Fibroblast of lung (primary cell): ENCODE measurements at regions not wholly inside any gene's neighbourhood (a gene's known extent, or its start where the extent isn't known, plus 50 kb on each side); places are given as distances from the start of the nearest gene placed in this dataset.

Source experiments
- DNase-seq, 2 donors: peaks; one replicate each; pipeline versions ENCODE4 v3.0.0 to v3.0.0-alpha.2; 2010; ENCODE audit warnings: low read depth in 2 of 2
- H2AFZ ChIP-seq: 2 replicates; pipeline ENCODE4 v1.5.1; 2012; ENCODE audit warnings: low read length, control low read depth, inconsistent platforms
- H3K27ac ChIP-seq: 2 replicates; pipeline ENCODE4 v1.5.1; 2011; ENCODE audit warnings: low read length, control low read depth; ENCODE audit not compliant: insufficient read depth
- H3K27me3 ChIP-seq: 2 replicates; pipeline ENCODE4 v1.5.1; 2011; ENCODE audit warnings: mild to moderate bottlenecking, low read length; ENCODE audit not compliant: control insufficient read depth, insufficient read depth
- H3K36me3 ChIP-seq: 2 replicates; pipeline ENCODE4 v1.5.1; 2011; ENCODE audit warnings: low read length; ENCODE audit not compliant: control insufficient read depth, insufficient read depth
- H3K4me1 ChIP-seq: 2 replicates; pipeline ENCODE4 v1.5.1; 2011; ENCODE audit warnings: low read length; ENCODE audit not compliant: control insufficient read depth, insufficient read depth; ENCODE audit errors: extremely low read depth
- H3K4me2 ChIP-seq: 2 replicates; pipeline ENCODE4 v1.5.1; 2011; ENCODE audit warnings: low read length, control low read depth; ENCODE audit not compliant: insufficient read depth; ENCODE audit errors: extremely low read depth
- H3K4me3 ChIP-seq, 4 experiments: fragments of 200-600 bp in 1 of 4; sonication (generic) in 1 of 4; replicated peaks in 1 of 4; 2 replicates each; pipeline ENCODE4 v1.5.1; 2011 to 2016; ENCODE audit warnings: low read length in 4 of 4, low read depth in 3 of 4, mild to moderate bottlenecking in 3 of 4, control low read depth in 2 of 4, inconsistent platforms in 1 of 4, mixed read lengths in 1 of 4; ENCODE audit not compliant: insufficient read depth in 1 of 4; ENCODE audit errors: control extremely low read depth in 1 of 4
- H3K79me2 ChIP-seq: 2 replicates; pipeline ENCODE4 v1.5.1; 2012; ENCODE audit warnings: mild to moderate bottlenecking, low read length, inconsistent platforms; ENCODE audit not compliant: control insufficient read depth, insufficient read depth
- H3K9ac ChIP-seq: 2 replicates; pipeline ENCODE4 v1.5.1; 2011; ENCODE audit warnings: mild to moderate bottlenecking, low read length, control low read depth; ENCODE audit not compliant: insufficient read depth
- H3K9me3 ChIP-seq: 2 replicates; pipeline ENCODE4 v1.5.1; 2012; ENCODE audit warnings: low read depth, low read length; ENCODE audit not compliant: control insufficient read depth, insufficient read depth
- H4K20me1 ChIP-seq: 2 replicates; pipeline ENCODE4 v1.5.1; 2011; ENCODE audit warnings: low read length; ENCODE audit not compliant: control insufficient read depth, insufficient read depth; ENCODE audit errors: extremely low read depth
- CTCF ChIP-seq, 2 donors: IDR thresholded peaks in 1 of 2; conservative IDR thresholded peaks in 1 of 2; 1 replicate in 1 of 2; 2 replicates in 1 of 2; pipeline ENCODE4 v1.5.1; 2011 to 2012; ENCODE audit warnings: low read length in 2 of 2, control low read depth in 1 of 2, inconsistent platforms in 1 of 2, low read depth in 1 of 2, mild to moderate bottlenecking in 1 of 2
- EZH2 ChIP-seq: IDR thresholded peaks from 2 replicates; pipeline ENCODE4 v1.5.1; 2012; ENCODE audit warnings: low read length, control low read depth, mild to moderate bottlenecking; ENCODE audit errors: missing control alignments

DNA sequence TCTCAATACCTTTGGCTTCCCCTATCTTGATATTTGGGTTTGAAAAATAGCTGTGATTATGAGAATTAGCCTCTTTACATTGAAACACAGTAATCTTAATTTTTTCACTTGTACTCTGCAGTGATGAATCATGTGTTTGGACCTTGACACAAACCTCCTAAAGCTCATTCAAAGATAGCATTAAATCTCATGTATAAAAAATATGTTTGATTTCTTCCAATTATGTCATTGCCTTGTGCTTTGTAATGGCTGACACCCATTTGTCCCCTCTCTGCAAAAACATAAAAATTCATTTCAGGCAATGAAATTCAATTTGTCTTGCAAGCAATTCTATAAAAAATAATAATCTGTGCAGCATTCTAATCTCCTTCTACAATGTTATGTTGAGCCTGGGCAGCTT lies 422.4 kb upstream of the BOD1L1 start:
- TF ChIP-seq EZH2 (no peak), CTCF (conservative IDR thresholded peaks at IDR 0.05 in 1 of 2, IDR thresholded peaks at IDR 0.05 in 1 of 2; ENCODE audit: low read depth in 1 of 2, low read length in 2 of 2) (no peak)
- DNase-seq = no peak
- Histone ChIP-seq H3K4me2 (no peak overlapping the region), H3K27me3 (no peaks in the 10 kb centered on the region), H3K4me3 (no peak overlapping the region), H4K20me1 (no peaks in the 10 kb centered on the region), H3K4me1 (no peaks in the 10 kb centered on the region), H2AFZ (no peak overlapping the region), H3K27ac (no peak overlapping the region), H3K9ac (no peak overlapping the region), H3K79me2 (no peaks in the 10 kb centered on the region), H3K9me3 (no peaks in the 10 kb centered on the region), H3K36me3 (no peaks in the 10 kb centered on the region)

DNA sequence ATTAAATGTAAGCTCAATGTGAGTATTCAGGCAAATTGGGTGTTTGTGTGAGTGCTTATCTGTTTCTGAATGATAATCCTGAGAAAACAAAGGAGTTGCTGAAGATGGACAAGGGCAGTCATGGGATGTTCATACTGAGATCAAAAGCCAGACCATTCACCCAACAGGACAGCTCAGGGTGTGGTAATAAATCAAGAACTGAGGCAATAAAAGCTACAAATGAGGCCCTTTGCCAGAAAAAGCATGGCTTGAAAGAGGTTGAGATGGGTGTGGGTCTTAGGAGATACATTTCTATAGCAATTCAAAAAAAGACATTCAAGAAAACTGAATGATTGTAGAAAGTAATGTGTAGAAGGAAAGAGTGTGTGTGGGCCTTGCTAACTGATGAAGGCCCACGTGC lies 425.8 kb upstream of the BOD1L1 start:
- Histone ChIP-seq H3K27ac (no peak overlapping the region), H3K9me3 (no peaks in the 10 kb centered on the region), H3K36me3 (no peaks in the 10 kb centered on the region), H3K4me1 (no peaks in the 10 kb centered on the region), H3K79me2 (no peaks in the 10 kb centered on the region), H3K27me3 (no peaks in the 10 kb centered on the region), H3K9ac (no peak overlapping the region), H4K20me1 (no peaks in the 10 kb centered on the region), H2AFZ (no peak overlapping the region), H3K4me3 (no peak overlapping the region), H3K4me2 (no peak overlapping the region)
- DNase-seq = no peak
- TF ChIP-seq CTCF (conservative IDR thresholded peaks at IDR 0.05 in 1 of 2, IDR thresholded peaks at IDR 0.05 in 1 of 2; ENCODE audit: low read depth in 1 of 2, low read length in 2 of 2) (no peak), EZH2 (no peak)

- no peaks in the 10 kb centered on the region for H3K79me2 ChIP-seq
- no peaks in the 10 kb centered on the region for H4K20me1 ChIP-seq
- no peak overlapping the region for H3K4me3 ChIP-seq
- H3K9me3 ChIP-seq = no peaks in the 10 kb centered on the region
- TF ChIP-seq EZH2 (no peak), CTCF (conservative IDR thresholded peaks at IDR 0.05 in 1 of 2, IDR thresholded peaks at IDR 0.05 in 1 of 2; ENCODE audit: low read depth in 1 of 2, low read length in 2 of 2) (no peak)
- H3K9ac ChIP-seq = no peak overlapping the region
- no peak overlapping the region for H2AFZ ChIP-seq
- H3K4me1 ChIP-seq = no peaks in the 10 kb centered on the region
- H3K27me3 ChIP-seq = no peaks in the 10 kb centered on the region
- no peaks in the 10 kb centered on the region for H3K36me3 ChIP-seq
- DNase-seq = no peak
- H3K4me2 ChIP-seq = no peak overlapping the region
- no peak overlapping the region for H3K27ac ChIP-seq
Observed at GRCh38 chr4:14054391-14054790, 426.9 kb upstream of the BOD1L1 start.
